ENCODE measurements at regions not wholly inside any gene's neighbourhood (a gene's known extent, or its start where the extent isn't known, plus 50 kb on each side); places are given as distances from the start of the nearest gene placed in this dataset.

GRCh38 chr2:16394072-16394985, 271.3 kb downstream of the CYRIA start:
- DNase-seq (no peak), ATAC-seq (ENCODE audit: poor library complexity) (no peak)
- intact Hi-C loops (cut with DNase I, micrococcal nuclease) = no loop called here
- no peak overlapping the region for H3K4me3 ChIP-seq (ENCODE audit: low read length)
- Mint-ChIP-seq H3K36me3 (ENCODE audit: low read depth) (no peaks in the 10 kb centered on the region), H3K9me3 (peaks cover 2% of the 10 kb centered on the region), H3K4me1 (ENCODE audit: low read depth) (no peaks in the 10 kb centered on the region), H3K27ac (no peak overlapping the region), H3K27me3 (no peaks in the 10 kb centered on the region), H3K4me3 (no peak overlapping the region)
- POLR2A ChIA-PET = no interaction called here
- H3K27ac ChIP-seq (ENCODE audit: low read depth in 1 of 2, low read length in 2 of 2) = no peak overlapping the region
- peaks cover 0 to 24% of the 10 kb centered on the region in 2 experiments for H3K9me3 ChIP-seq (ENCODE audit: control insufficient read depth in 1 of 2, insufficient read depth in 1 of 2, low read length in 2 of 2)
- no peak for TF ChIP-seq CTCF (IDR thresholded peaks at IDR 0.05)
- CTCF ChIA-PET = no interaction called here
- no peaks in the 10 kb centered on the region for H3K27me3 ChIP-seq (ENCODE audit: control insufficient read depth in 1 of 2, insufficient read depth in 2 of 2, low read length in 2 of 2)
- no peaks in the 10 kb centered on the region for H3K36me3 ChIP-seq (ENCODE audit: insufficient read depth, low read length)
- no peaks in the 10 kb centered on the region for H3K4me1 ChIP-seq (ENCODE audit: insufficient read depth, low read length)

GRCh38 chr2:16393500-16394071, 272.0 kb downstream of the CYRIA start:
- Mint-ChIP-seq H3K27ac (no peak overlapping the region), H3K4me3 (no peak overlapping the region), H3K9me3 (peaks cover 2% of the 10 kb centered on the region), H3K27me3 (no peaks in the 10 kb centered on the region), H3K4me1 (ENCODE audit: low read depth) (no peaks in the 10 kb centered on the region), H3K36me3 (ENCODE audit: low read depth) (no peaks in the 10 kb centered on the region)
- H3K36me3 ChIP-seq (ENCODE audit: insufficient read depth, low read length) = no peaks in the 10 kb centered on the region
- peaks cover 0 to 24% of the 10 kb centered on the region in 2 experiments for H3K9me3 ChIP-seq (ENCODE audit: control insufficient read depth in 1 of 2, insufficient read depth in 1 of 2, low read length in 2 of 2)
- no peak overlapping the region for H3K27ac ChIP-seq (ENCODE audit: low read depth in 1 of 2, low read length in 2 of 2)
- ATAC-seq (ENCODE audit: poor library complexity) (no peak), DNase-seq (no peak)
- TF ChIP-seq CTCF (IDR thresholded peaks at IDR 0.05) = no peak
- H3K4me1 ChIP-seq (ENCODE audit: insufficient read depth, low read length) = no peaks in the 10 kb centered on the region
- ChIA-PET POLR2A (no interaction called here), CTCF (no interaction called here)
- intact Hi-C loops (cut with DNase I, micrococcal nuclease) = no loop called here
- H3K27me3 ChIP-seq (ENCODE audit: control insufficient read depth in 1 of 2, insufficient read depth in 2 of 2, low read length in 2 of 2) = no peaks in the 10 kb centered on the region
- no peak overlapping the region for H3K4me3 ChIP-seq (ENCODE audit: low read length)

- ATAC-seq (ENCODE audit: poor library complexity) = no peak
- intact Hi-C loops (cut with DNase I, micrococcal nuclease) = no loop called here
Measured at GRCh38 chr2:16392647-16393499, 272.8 kb downstream of the CYRIA start.

More at GRCh38 chr2:16392647-16393499, 272.8 kb downstream of the CYRIA start:
- H3K4me1 ChIP-seq (ENCODE audit: insufficient read depth, low read length) = no peaks in the 10 kb centered on the region
- ChIA-PET POLR2A (no interaction called here), CTCF (no interaction called here)
- no peaks in the 10 kb centered on the region for H3K36me3 ChIP-seq (ENCODE audit: insufficient read depth, low read length)
- Mint-ChIP-seq H3K4me1 (ENCODE audit: low read depth) (no peaks in the 10 kb centered on the region), H3K27ac (no peak overlapping the region), H3K36me3 (ENCODE audit: low read depth) (no peaks in the 10 kb centered on the region), H3K27me3 (no peaks in the 10 kb centered on the region), H3K9me3 (peaks cover 2% of the 10 kb centered on the region), H3K4me3 (no peak overlapping the region)
- no peak overlapping the region for H3K4me3 ChIP-seq (ENCODE audit: low read length)
- H3K27ac ChIP-seq (ENCODE audit: low read depth in 1 of 2, low read length in 2 of 2) = no peak overlapping the region
- no peak for TF ChIP-seq CTCF (IDR thresholded peaks at IDR 0.05)
- H3K27me3 ChIP-seq (ENCODE audit: control insufficient read depth in 1 of 2, insufficient read depth in 2 of 2, low read length in 2 of 2) = no peaks in the 10 kb centered on the region
- H3K9me3 ChIP-seq (ENCODE audit: control insufficient read depth in 1 of 2, insufficient read depth in 1 of 2, low read length in 2 of 2) = peaks cover 0 to 24% of the 10 kb centered on the region in 2 experiments
- no peak for DNase-seq
